ENCODE measurements at regions not wholly inside any gene's neighbourhood (a gene's known extent, or its start where the extent isn't known, plus 50 kb on each side); places are given as distances from the start of the nearest gene placed in this dataset.

GRCh38 chrX:63513825-63514568 is 162.9 kb upstream of the SPIN4 start:
- TF ChIP-seq, protein P1, sequence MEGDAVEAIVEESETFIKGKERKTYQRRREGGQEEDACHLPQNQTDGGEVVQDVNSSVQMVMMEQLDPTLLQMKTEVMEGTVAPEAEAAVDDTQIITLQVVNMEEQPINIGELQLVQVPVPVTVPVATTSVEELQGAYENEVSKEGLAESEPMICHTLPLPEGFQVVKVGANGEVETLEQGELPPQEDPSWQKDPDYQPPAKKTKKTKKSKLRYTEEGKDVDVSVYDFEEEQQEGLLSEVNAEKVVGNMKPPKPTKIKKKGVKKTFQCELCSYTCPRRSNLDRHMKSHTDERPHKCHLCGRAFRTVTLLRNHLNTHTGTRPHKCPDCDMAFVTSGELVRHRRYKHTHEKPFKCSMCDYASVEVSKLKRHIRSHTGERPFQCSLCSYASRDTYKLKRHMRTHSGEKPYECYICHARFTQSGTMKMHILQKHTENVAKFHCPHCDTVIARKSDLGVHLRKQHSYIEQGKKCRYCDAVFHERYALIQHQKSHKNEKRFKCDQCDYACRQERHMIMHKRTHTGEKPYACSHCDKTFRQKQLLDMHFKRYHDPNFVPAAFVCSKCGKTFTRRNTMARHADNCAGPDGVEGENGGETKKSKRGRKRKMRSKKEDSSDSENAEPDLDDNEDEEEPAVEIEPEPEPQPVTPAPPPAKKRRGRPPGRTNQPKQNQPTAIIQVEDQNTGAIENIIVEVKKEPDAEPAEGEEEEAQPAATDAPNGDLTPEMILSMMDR (IDR thresholded peaks at IDR 0.05; ENCODE audit: low read depth, low read length, poor library complexity, severe bottlenecking): no peak
- TF ChIP-seq EZH2phosphoT487 (IDR thresholded peaks at IDR 0.05; ENCODE audit: borderline replicate concordance, low read length): no peak
